GM21529 (cell line): ENCODE measurements at regions not wholly inside any gene's neighbourhood (a gene's known extent, or its start where the extent isn't known, plus 50 kb on each side); places are given as distances from the start of the nearest gene placed in this dataset.

Experiments
- ATAC-seq: cut with Tn5 transposase; IDR thresholded peaks from one replicate; pipeline ENCODE4 v1.9.1; 2021; ENCODE audit not compliant: unreplicated experiment

DNA sequence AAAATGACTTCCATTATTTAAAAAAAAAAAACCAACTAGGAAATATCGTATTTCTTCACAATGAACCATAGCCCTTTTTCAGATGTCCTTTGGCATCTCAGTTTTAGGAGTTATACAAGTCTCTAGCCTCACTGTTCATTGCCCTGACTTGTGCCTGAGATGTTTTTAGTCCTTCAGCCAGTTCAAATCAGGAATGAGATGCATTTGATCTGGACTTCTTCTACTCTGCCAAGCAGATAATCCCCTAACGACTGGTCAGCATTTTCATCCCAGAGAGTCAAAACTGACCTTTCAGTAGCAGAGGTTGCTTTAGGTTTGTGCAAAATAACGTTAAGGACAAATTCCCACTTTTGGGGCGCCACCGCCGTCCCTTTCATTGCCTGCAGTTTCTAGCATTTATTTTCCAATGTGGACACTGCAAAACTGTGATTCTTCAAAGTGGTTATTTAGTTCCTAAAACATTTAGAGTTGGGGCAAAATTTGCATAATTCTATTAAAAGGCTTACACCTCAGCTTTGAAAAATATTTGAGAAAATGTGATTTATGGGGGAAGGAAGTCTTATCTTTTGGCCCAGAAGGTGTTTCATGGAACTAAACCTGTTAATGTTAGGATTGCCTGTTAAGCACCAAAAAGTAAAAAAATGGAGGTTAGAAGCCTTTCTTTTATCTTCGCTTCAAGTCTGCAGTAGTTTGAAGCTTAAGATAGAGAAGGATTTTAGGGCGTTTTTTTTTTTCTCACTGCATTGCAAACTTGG, 152.0 kb upstream of the SGK1 start:
- ATAC-seq = no peak

DNA sequence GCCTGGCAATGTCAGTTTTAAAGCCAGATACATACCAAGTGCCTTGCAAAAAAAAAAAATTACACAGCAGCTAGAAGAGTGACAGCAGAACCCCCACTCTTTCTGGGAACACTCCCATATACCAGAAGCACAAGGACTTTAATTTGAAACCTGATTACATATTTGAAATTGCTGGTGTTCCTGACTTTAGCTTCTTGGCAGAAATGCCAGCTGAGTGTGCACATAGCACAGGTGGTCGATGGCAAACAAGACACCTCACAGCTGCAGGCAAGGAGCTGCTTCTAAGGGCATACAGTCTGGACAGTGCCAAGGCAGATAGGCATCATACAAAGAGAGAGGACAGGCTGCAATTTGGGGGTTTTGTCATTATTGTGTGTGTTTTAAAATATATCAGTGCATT, 150.7 kb upstream of the SGK1 start:
- no peak for ATAC-seq

DNA sequence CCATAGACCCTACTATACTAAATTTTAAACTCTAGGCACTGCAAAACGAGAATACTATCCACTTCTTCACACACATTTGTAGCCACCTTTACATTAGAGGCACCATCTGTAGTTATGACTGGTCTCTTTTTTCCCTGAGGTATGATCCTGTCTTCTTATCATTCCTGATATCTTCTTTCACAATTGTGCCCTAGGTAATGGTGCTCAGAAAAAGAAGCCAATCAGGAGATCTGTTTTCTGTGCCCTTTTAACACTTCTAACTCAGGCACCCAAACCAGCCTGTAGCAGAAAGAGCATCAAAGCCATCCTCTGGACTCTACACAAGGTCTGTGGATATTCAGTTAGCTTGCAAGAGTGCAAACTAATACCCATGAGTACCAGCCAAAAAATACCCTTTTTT, 149.7 kb upstream of the SGK1 start:
- no peak for ATAC-seq

DNA sequence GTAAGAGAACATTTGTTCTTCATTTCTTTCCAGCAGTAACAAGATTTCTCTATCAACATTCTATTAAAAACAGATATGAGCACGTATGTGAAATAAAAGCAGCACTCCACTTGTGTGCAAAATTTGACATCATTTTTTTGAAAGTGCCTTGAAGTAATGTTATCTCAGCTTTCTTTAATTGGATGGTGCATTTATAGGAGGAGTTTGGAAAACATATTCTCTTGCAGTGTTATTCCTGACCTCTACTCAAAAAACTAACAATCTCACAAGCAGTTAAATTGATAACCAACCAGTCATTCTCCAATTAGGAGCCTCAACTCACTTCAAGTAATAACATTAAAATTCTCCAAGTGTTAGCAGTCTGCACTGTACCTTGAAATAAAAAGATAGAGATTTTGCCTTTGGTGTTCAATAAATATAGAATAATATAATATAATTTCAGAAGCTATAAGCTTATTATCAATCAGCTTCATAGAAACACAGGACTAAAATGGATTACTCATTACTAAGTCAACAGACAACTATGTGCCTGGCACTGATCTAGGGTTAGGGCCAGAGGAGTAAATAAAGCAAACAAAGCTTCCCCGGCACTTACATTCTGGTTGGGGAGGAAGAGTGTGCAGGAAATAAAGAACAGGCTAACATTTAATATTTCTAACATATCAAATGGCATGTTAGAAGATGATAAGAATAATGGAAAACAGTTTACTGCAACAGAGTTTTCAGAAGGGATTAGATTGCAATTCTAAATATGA, 149.0 kb upstream of the SGK1 start:
- ATAC-seq = no peak

DNA sequence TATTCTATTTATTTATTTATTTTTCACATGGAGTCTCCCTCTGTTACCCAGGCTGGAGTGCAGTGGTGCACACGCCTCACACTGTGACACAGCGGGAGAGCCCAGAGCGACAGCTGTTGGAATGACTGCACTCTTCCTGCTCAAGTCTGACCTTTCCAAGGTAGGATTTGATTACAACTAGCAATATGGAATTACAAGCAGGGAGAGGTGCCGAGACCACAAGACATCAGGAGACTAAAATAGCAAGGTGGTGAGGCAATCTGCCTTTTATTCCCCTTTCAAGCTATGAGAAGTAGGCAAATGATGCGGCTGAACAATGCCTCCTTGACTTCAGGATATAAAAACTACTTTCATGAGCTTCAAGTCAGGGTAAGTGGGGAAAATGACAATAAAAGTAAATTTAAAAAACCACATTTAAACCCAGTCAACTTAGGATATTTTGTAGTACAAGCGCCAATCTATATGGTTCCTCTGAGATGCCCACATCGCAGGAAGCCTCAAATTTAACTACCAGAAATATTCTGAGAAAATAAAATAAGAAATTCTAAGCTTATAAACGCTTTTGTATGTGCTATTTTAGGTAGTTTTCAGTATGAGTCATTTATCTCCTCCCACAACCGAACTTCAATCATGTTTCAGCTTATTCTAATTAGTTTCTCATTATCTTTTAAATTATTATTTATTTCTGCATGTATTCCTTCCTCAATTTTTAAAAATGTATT, 146.9 kb upstream of the SGK1 start:
- peak; percentile 87 for ATAC-seq

DNA sequence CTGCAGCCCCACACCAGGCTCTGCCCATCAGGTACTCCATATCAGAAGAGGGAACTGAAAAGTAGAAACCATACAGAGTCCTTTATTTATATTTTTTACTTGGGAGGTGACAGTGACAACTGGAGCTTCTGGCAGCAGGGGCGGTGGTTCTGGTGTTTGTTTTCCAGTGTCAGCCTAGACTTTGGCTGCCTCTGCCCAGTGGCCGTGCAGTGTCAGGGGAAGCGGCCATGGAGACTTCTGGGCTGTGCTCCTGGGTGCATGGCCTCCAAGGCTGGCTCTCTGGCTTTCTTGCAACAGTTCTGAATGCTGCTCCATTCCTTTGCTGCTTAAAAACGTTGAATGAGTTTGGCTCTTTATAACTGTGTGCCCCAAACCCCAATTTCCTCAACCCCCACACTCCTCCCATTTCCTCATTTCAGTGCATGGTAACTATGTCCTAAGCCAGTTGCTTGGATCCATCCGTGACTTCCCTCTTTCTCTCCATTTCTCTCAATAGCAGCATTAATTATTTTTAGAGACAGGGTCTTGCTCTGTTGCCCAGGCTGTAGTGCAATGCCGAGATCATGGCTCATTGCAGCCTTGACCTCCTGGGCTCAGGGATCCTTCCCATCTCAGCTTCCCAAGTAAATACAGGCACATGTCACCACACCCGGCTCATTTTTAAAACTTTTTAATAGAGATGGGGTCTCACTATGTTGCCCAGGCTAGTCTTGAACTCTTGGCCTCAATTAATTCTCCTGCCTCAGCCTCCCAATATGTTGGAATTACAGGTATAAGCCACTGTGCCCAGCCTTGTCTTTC, 141.1 kb upstream of the SGK1 start:
- no peak for ATAC-seq

DNA sequence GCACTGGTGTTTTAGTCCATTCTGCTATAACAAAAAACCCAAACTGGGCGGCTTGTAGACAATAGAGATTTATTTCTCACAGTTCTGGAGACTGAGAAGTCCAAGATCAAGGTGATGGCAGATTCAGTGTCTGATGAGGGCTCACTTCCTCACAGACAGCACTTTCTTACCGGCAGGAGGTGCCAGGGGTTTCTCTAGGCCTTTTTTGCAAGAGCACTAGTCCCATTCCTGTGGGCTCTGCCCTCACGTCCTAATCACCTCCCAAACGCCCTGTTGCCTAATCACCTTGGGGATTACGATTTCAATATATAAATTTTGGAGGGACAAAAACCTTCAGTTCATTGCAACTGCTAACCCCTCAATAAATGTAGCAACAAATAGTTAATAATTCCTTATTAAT, 140.0 kb upstream of the SGK1 start:
- ATAC-seq = no peak

DNA sequence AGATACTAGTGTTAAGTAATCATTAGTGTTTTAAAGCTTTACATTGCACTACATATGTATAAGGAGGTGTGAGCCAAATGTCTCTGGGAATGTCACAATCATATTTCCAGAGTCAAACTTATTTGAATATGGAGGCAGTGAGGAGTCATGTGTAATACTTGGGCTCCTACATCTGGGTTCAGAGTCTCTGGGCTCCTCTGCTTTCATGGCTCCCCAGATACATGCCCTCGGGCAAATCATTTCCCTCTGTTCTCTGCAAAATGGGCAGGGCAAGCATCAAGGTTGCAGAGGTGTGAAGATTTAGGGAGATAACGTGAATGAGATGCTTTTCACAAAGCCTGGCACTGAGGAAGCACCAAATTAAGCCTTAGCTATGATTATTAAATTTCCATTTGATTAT, 138.3 kb upstream of the SGK1 start:
- ATAC-seq = no peak

DNA sequence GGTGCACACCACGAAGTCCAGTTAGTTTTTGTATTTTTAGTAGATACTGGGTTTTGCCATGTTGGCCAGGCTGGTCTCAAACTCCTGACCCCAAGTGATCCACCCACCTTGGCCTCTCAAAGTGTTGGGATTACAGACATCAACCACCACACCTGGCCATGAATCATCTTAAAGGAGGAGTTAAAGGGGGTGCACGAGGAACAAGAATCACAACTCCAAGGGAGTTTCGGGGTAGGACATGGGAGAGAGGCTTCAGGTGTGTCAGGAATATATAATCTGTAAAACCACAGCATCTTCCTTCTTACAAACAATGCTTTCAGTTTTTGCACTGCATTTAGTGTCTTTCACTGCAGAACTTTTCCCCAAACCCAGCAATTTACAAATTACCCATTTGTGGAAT, 137.4 kb upstream of the SGK1 start:
- no peak for ATAC-seq

DNA sequence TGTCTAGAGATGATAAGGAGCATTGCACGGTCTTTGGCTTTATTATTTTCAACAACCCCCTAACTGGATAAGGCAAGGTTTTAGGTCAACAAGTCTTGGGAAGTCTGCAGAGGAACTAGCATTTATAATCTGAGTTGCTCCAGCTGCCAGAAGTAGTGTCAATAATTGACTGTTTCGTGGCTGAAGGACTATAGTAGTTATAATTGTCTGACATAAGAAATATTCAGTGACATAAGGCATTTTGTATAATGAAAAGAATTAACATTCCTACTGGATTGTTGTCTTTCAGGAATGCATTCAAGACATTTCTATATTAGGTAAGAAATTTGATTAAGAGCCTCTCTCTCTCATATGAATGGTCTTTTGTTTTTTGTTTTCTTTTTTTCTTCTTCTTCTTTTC, 136.9 kb upstream of the SGK1 start:
- no peak for ATAC-seq

DNA sequence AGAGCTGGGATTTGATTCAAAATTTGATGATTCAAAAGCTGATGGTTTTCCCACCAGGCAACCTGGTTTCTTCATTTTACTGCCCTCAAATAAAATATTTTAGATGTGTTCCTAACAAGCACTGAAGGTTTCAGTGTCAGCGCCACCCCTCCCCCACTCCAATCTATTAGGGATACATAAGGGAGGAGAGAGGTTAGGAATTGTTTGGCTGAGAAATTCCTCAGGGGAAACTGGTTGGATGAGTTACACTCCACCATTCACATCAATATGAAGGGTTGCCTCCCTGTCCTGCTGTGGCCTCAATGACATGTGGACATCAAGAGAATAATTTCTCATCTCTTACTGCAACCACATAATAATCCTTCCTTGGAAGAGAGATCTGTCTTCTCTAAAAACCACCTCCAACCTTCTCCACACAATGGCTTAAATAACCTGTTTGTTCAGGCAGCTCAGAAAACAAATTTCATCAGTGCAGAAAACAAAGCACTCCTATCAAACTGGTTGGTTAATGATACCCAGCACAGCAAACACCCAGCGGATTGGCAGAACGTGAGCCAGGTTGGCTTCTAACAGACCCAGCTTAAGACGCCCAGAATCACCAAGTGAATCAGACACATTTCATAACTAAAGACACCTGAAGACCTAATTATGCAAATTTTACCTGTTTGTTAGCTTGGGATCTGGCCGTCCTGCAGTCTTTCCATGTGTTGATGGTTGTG, 136.0 kb upstream of the SGK1 start:
- no peak for ATAC-seq

DNA sequence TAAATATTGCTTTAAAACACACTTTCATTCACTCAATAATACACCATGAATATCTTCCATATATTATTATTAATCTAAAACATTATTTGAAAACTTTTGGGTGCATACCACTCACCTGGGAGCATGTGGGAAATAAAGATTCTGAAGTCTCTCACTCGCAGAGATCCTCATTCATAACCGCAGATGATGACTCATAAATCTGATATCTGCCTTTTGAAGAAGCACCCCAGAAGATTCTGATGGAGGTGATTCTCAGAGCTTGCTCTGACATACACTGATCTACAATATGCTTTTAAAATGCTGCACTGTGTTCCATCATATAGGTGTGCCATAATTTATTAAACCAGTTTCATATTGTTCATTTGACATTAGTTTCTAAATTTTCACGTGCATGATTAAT, 135.0 kb upstream of the SGK1 start:
- ATAC-seq = no peak

DNA sequence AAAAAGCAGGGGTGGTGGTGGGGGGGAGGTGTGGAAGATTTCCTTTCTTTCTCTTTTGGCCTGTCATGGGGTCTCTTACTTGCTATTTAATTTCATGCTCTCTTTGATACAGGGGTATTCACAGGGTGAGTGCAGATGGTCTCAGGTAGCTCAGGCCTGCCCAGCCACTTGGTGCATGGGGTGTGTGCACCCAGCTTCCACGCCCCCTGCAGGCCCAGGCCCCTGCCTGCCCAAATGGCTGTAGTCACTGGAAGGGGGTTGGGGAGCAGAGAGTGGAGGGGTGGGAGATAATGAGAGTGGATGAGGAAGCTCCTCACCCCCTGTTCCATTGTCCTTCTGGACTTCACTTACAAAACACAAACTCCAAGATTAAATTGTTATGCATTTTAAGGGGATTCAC, 133.6 kb upstream of the SGK1 start:
- no peak for ATAC-seq

DNA sequence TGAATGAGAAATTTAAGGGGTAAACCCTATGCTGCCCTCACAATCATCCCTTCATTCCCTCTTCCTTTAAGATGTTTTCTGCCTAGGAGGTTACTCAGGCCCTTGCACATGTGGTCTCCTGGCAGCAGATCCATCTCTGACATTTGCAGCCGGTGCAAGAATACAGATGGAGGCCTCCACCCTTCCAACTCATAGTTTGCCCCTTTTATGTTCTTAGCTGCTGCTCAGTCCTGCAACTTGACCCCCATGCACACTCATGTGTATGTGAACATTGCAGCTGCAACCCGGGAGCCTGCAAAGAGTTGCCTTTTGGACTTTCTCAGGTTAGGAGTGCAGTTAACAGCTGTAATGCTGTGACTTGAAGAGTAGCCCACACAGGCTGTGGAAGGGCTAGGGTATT, 131.9 kb upstream of the SGK1 start:
- no peak for ATAC-seq

DNA sequence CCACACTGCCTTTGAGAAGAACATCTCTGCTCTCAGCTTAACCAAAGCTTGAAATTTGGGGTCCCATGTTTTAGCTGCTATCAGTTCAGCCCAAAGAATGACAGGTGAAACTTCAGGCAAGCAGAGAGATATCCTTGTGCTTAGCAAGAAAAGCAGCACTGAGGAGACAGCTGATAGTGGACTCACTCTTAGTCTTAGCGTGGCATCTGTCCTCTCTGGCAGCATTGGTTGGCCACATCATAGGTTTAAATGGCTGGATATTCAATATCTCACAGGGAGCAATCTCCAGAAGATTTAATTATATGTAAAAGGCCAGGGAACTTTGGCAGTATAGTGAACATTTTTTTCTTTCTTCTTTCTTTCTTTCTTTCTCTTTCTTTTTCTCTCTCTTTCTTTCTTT, 131.1 kb upstream of the SGK1 start:
- ATAC-seq = no peak

DNA sequence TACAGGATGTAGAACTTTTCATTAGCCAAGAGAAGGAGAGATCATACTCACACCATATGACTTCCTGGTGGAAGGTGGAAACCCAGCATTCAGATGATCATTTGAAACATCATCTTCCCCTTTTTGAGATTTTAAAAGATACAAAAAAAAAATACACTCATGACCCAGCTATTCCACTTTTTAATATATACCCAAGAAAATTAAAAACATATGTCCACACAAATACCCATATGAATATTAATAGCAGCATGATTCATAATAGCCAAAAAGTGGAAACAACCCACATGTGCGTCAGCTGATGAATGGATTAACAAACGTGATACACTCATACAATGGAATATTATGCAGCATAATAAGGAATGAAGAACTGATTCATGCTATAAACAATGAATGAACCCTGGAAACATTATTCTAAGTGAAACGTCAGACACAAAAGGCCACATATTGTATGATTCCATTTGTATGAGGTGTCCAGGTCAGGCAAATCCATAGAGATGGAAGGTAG, 130.0 kb upstream of the SGK1 start:
- ATAC-seq = no peak

DNA sequence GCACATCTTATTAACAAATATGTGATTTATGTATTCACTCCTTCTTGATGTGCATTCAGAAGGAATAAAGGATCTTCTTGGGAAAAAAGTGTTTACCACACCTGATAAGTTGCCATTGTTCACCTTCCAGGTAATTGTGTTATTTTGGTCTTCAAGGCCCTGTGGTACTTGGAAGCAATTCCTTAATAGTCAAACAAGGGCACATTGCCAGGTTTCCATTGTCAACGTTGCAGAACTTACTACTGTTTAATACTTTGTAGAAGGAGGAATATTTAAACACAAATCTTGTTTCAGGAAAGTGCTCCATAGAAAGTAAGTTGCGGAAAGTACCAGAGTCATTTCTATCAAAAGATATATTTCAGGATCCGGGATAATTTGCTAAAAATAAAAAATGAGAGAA, 129.5 kb upstream of the SGK1 start:
- no peak for ATAC-seq

DNA sequence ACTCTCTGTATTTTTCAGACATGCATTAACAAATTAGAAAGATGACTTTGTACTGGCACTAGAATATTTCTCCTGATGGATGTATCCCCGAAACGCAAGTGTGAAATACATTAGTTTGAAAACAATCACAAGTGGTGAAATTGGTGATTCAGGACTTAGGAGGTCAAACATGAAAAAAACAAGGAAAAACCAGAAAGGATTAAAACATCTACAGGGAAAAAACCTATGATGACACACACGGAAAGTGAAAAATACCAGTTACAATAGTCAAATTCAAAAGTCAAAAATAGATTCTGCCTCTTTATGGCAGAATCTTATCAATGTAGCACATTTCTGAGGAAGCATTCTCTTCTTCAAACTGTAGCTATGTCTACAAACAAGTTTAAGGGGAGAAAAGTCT, 129.0 kb upstream of the SGK1 start:
- ATAC-seq = no peak

DNA sequence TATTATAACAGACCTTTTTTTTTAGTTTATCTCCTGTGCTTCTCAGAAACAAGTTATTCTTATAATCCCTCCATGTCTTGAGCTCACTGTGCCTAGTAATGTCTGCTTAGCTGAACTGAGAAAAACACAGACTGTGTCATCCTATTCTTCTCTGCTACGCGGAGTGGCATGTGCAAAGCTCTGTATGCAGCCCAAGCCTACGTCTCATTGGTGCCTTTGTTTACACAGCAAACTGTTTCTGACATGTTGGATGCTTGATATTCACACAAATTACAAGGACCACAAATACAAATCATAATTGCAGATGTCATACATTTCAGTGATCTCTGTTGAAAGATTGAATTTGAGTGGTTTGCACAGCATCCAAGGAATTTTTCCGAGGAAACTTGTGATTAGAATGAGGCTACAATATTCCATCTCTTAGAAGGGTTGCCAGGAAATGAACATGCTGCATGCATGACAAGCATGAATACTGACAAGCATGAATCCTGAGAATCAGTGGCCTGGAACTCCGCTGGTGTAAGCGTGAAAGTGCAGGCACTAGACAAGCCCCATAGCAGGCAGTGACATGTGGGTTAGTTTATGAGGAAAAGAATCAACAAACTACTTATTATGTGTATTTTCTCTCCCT, 128.4 kb upstream of the SGK1 start:
- no peak for ATAC-seq

DNA sequence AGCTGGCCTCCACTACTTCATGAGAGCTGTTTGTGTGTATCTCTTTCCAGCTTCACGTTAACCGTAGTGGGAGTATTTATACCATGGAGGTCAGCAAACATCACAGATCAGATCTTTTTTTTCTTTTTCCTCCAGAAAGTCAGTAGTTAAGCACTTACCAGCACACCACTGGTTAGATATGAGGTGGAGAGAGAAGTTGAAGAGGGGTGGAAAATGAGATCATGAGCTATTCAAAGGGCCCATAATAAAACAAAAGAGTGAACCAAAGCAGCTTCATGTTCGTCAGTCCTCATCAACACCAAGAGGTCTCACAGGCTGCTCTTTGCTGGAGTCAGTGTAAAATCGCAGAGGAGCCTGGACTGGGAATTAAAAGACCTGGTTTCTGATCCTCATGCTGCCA, 125.1 kb upstream of the SGK1 start:
- no peak for ATAC-seq
